HEK293T (cell line): ENCODE measurements at regions not wholly inside any gene's neighbourhood (a gene's known extent, or its start where the extent isn't known, plus 50 kb on each side); places are given as distances from the start of the nearest gene placed in this dataset.

Experiments used
- ARNT ChIP-seq: fragments of 450-650 bp; IDR thresholded peaks from 2 replicates; pipeline ENCODE4 v1.6.1; 2017; ENCODE audit warnings: mild to moderate bottlenecking
- BHLHE40 ChIP-seq: fragments of 450-650 bp; IDR thresholded peaks from 2 replicates; pipeline ENCODE4 v1.6.1; 2016; ENCODE audit warnings: mild to moderate bottlenecking, moderate library complexity, borderline replicate concordance
- ELF4 ChIP-seq: fragments of 450-650 bp; IDR thresholded peaks from 2 replicates; pipeline ENCODE4 v1.6.1; 2017; ENCODE audit warnings: antibody characterized with exemption
- FOXA1 ChIP-seq: fragments of 450-650 bp; IDR thresholded peaks from 2 replicates; pipeline ENCODE4 v1.6.1; 2016; ENCODE audit warnings: mild to moderate bottlenecking
- FOXK2 ChIP-seq: fragments of 450-650 bp; IDR thresholded peaks from 2 replicates; pipeline ENCODE4 v1.6.1; 2016; ENCODE audit warnings: mild to moderate bottlenecking
- FOXM1 ChIP-seq: fragments of 450-650 bp; IDR thresholded peaks from 2 replicates; pipeline ENCODE4 v1.6.1; 2017; ENCODE audit warnings: mild to moderate bottlenecking, borderline replicate concordance
- HDGF ChIP-seq: fragments of 450-650 bp; IDR thresholded peaks from 2 replicates; pipeline ENCODE4 v1.6.1; 2017; ENCODE audit warnings: antibody characterized with exemption, borderline replicate concordance
- L3MBTL2 ChIP-seq: fragments of 450-650 bp; conservative IDR thresholded peaks from 2 replicates; pipeline ENCODE4 v1.6.1; 2016; ENCODE audit warnings: mild to moderate bottlenecking
- NFRKB ChIP-seq: fragments of 450-650 bp; IDR thresholded peaks from 2 replicates; pipeline ENCODE4 v1.6.1; 2016; ENCODE audit warnings: mild to moderate bottlenecking, moderate library complexity
- SP1 ChIP-seq: fragments of 450-650 bp; IDR thresholded peaks from 2 replicates; pipeline ENCODE4 v1.6.1; 2017
- SUZ12 ChIP-seq: fragments of 450-650 bp; IDR thresholded peaks from 2 replicates; pipeline ENCODE4 v1.6.1; 2016; ENCODE audit warnings: mild to moderate bottlenecking
- TARDBP ChIP-seq: fragments of 450-650 bp; IDR thresholded peaks from 2 replicates; pipeline ENCODE4 v1.6.1; 2016
- ZNF384 ChIP-seq: fragments of 450-650 bp; IDR thresholded peaks from 2 replicates; pipeline ENCODE4 v1.6.1; 2016

DNA sequence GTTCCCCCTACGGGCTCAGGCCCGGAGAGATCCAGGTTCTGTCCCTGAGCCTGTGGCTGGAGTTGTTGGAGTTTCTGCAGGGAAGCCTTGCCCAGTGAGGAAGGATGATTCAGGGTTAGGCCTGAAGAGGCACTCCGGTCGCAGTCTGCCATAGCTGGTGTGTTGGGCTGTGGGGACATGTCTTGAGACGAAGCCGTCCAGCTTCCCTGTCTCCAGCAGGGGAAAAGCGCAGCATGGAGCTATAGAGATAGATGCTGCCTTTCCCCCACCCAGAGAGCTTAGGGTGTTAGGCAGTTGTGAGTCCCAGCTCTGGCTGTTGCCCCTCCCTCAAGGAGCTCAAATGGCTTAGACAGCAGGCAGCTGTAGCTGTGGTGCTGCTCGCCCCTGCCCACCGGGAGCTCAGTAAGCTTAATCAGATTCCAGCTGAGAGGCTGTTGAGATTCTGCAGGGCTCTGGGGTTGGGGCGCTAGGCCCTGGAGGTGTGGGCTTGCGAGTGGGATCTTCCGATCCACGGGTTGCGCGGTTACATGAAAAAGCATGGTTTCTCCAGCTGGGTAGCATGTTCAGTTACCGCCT lies 103.9 kb downstream of the PMAIP1 start:
- TF ChIP-seq FOXA1 (no peak), BHLHE40 (no peak), NFRKB (no peak), FOXK2 (no peak), SP1 (no peak), HDGF (no peak), FOXM1 (no peak), L3MBTL2 (no peak), SUZ12 (no peak), TARDBP (no peak), ELF4 (no peak), ARNT (no peak), ZNF384 (no peak)
